Mammary epithelial cell (primary cell): ENCODE measurements at regions not wholly inside any gene's neighbourhood (a gene's known extent, or its start where the extent isn't known, plus 50 kb on each side); places are given as distances from the start of the nearest gene placed in this dataset.

ENCODE experiments used
- CTCF ChIP-seq, 2 donors: IDR thresholded peaks in 1 of 2; conservative IDR thresholded peaks in 1 of 2; 2 replicates each; pipeline ENCODE4 v1.5.1; 2011 to 2012; ENCODE audit warnings: inconsistent platforms in 2 of 2, low read length in 2 of 2, mild to moderate bottlenecking in 2 of 2, control low read depth in 1 of 2, low read depth in 1 of 2; ENCODE audit not compliant: insufficient read depth in 1 of 2; ENCODE audit errors: extremely low read depth in 1 of 2
- EZH2 ChIP-seq: IDR thresholded peaks from 2 replicates; pipeline ENCODE4 v1.6.1; 2012; ENCODE audit warnings: low read length, inconsistent platforms, borderline replicate concordance

- no peak for TF ChIP-seq CTCF (conservative IDR thresholded peaks at IDR 0.05 in 1 of 2, IDR thresholded peaks at IDR 0.05 in 1 of 2; ENCODE audit: extremely low read depth in 1 of 2, insufficient read depth in 1 of 2, low read depth in 1 of 2, low read length in 2 of 2)
- TF ChIP-seq EZH2: no peak
These were observed 85.4 kb downstream of the CD83 start for GRCh38 chr6:14202947-14203346.
